Fibroblast of villous mesenchyme (primary cell): ENCODE measurements at regions not wholly inside any gene's neighbourhood (a gene's known extent, or its start where the extent isn't known, plus 50 kb on each side); places are given as distances from the start of the nearest gene placed in this dataset.

ENCODE experiments used
- DNase-seq: peaks from one replicate; pipeline ENCODE4 v3.0.0-alpha.2; 2010; ENCODE audit warnings: low read depth
- H3K4me3 ChIP-seq: 2 replicates; pipeline ENCODE4 v1.5.1; 2011; ENCODE audit warnings: low read depth, mild to moderate bottlenecking, low read length
- CTCF ChIP-seq: IDR thresholded peaks from 2 replicates; pipeline ENCODE4 v1.5.1; 2012; ENCODE audit warnings: low read depth, mild to moderate bottlenecking, low read length; ENCODE audit not compliant: insufficient read depth

GRCh38 chr9:85156652-85157051, 487.1 kb downstream of the NTRK2 start:
- no peak for DNase-seq
- no peak for TF ChIP-seq CTCF
- H3K4me3 ChIP-seq, result no peak overlapping the region

GRCh38 chr9:85155352-85155751, 485.8 kb downstream of the NTRK2 start:
- no peak for TF ChIP-seq CTCF
- DNase-seq, result peak; percentile 0
- H3K4me3 ChIP-seq, result no peak overlapping the region

- no peak for TF ChIP-seq CTCF
- no peak overlapping the region for H3K4me3 ChIP-seq
- DNase-seq, result no peak
Measured at GRCh38 chr9:85151741-85152140, 482.2 kb downstream of the NTRK2 start.

GRCh38 chr9:85151162-85151561, 481.6 kb downstream of the NTRK2 start:
- H3K4me3 ChIP-seq, result no peak overlapping the region
- no peak for TF ChIP-seq CTCF
- no peak for DNase-seq

GRCh38 chr9:85147046-85147640, 477.6 kb downstream of the NTRK2 start:
- no peak overlapping the region for H3K4me3 ChIP-seq
- DNase-seq, result no peak
- TF ChIP-seq CTCF, result no peak

GRCh38 chr9:85142968-85143367, 473.4 kb downstream of the NTRK2 start:
- no peak for DNase-seq
- no peak overlapping the region for H3K4me3 ChIP-seq
- no peak for TF ChIP-seq CTCF

- no peak for DNase-seq
- no peak for TF ChIP-seq CTCF
- no peak overlapping the region for H3K4me3 ChIP-seq
Measured at GRCh38 chr9:85142496-85142911, 473.0 kb downstream of the NTRK2 start.
